Osteocyte (in vitro differentiated cells): ENCODE measurements at regions not wholly inside any gene's neighbourhood (a gene's known extent, or its start where the extent isn't known, plus 50 kb on each side); places are given as distances from the start of the nearest gene placed in this dataset.

Experiments used
- DNase-seq: peaks from one replicate; pipeline ENCODE4 v3.0.0; 2021; ENCODE audit warnings: mixed read lengths; ENCODE audit not compliant: unreplicated experiment; ENCODE audit errors: extremely low spot score
- H3K27ac Mint-ChIP-seq: one replicate; pipeline ENCODE4 v1.8.0; 2021; ENCODE audit warnings: mild to moderate bottlenecking, mixed read lengths; ENCODE audit not compliant: unreplicated experiment
- H3K27me3 Mint-ChIP-seq: one replicate; pipeline ENCODE4 v1.8.0; 2021; ENCODE audit warnings: mixed read lengths; ENCODE audit not compliant: unreplicated experiment
- H3K36me3 Mint-ChIP-seq: one replicate; pipeline ENCODE4 v1.8.0; 2021; ENCODE audit warnings: mixed read lengths; ENCODE audit not compliant: unreplicated experiment
- H3K4me1 Mint-ChIP-seq: one replicate; pipeline ENCODE4 v1.8.0; 2021; ENCODE audit warnings: mixed read lengths; ENCODE audit not compliant: unreplicated experiment
- H3K4me3 Mint-ChIP-seq: one replicate; pipeline ENCODE4 v1.8.0; 2021; ENCODE audit warnings: mild to moderate bottlenecking, moderate library complexity, mixed read lengths; ENCODE audit not compliant: unreplicated experiment
- H3K9me3 Mint-ChIP-seq: one replicate; pipeline ENCODE4 v1.8.0; 2021; ENCODE audit warnings: mixed read lengths; ENCODE audit not compliant: unreplicated experiment
- CTCF ChIP-seq: fragments of 200-600 bp; sonication (generic); IDR thresholded peaks from 2 replicates; pipeline ENCODE4 v1.5.0; 2021; ENCODE audit warnings: antibody characterized with exemption, mild to moderate bottlenecking, moderate library complexity

DNA sequence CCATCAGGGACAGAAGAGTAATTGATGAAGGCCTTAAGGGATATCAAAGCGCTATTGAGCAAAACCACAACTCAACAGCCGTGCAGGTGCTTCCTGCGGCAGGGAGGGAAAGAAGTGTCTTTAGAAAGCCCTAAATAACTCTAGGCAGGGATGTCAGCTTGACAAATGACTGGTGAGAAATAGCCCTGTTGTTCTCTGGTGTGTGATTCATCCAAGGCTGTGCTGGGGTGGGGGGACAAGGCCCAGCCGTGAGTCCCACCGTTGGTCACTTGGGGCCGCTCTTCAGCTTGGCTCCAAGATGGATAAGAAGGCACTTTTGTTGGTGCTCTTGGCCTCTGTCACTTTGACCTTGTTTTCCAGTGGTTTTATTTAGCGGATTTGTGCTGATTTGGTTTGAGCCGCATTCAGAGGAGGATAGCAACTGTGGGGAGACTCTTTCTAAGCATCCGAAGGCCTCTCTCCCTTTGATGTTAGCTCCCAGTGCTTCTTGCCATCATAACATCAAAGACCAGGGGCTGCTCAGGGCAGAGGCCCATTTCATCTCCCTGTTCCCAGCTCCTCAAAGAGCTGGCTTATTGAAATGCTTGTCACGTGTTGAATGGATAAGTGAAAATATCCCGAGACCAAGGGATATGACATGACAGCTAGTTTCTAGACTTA, 130.3 kb upstream of the SERP2 start:
- no peaks in the 10 kb centered on the region for H3K27me3 Mint-ChIP-seq
- no peaks in the 10 kb centered on the region for H3K36me3 Mint-ChIP-seq
- H3K4me1 Mint-ChIP-seq, result peaks cover 2% of the 10 kb centered on the region
- no peak overlapping the region for H3K27ac Mint-ChIP-seq
- H3K4me3 Mint-ChIP-seq, result no peak overlapping the region
- no peak for DNase-seq
- H3K9me3 Mint-ChIP-seq, result no peaks in the 10 kb centered on the region
- TF ChIP-seq CTCF, result peak; percentile 16

- H3K36me3 Mint-ChIP-seq, result no peaks in the 10 kb centered on the region
- no peak overlapping the region for H3K4me3 Mint-ChIP-seq
- no peak overlapping the region for H3K27ac Mint-ChIP-seq
- H3K27me3 Mint-ChIP-seq, result no peaks in the 10 kb centered on the region
- H3K9me3 Mint-ChIP-seq, result no peaks in the 10 kb centered on the region
- no peak for DNase-seq
- no peak for TF ChIP-seq CTCF
- H3K4me1 Mint-ChIP-seq, result peaks cover 10% of the 10 kb centered on the region
These were observed 129.3 kb upstream of the SERP2 start for GRCh38 chr13:44244288-44244687.

DNA sequence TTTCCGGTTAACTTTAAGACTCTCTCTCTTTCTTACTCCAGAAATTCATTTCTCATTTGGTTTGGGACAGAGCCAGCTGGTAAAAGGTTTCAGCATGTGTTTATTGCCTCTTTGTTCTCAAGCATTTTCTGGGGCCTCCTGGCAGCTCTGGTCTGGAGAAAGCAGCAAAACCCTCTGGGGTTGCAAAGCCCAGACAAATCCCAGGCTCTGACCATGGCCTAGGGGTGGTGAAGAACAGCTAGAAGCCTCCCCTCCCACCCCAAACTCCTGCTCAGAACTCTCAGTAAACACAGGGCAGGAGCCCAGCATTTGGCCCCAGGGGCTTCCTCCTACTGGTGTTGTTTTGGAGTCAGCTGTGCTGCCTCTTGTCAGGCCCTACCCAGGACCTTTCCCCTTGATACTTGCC, 124.2 kb upstream of the SERP2 start:
- no peaks in the 10 kb centered on the region for H3K9me3 Mint-ChIP-seq
- H3K27me3 Mint-ChIP-seq, result no peaks in the 10 kb centered on the region
- no peak for DNase-seq
- H3K36me3 Mint-ChIP-seq, result no peaks in the 10 kb centered on the region
- H3K4me3 Mint-ChIP-seq, result no peak overlapping the region
- TF ChIP-seq CTCF, result no peak
- peaks cover 16% of the 10 kb centered on the region for H3K4me1 Mint-ChIP-seq
- peak overlapping the region; percentile 73 for H3K27ac Mint-ChIP-seq

GRCh38 chr13:44252938-44253337, 120.7 kb upstream of the SERP2 start:
- no peak for DNase-seq
- TF ChIP-seq CTCF, result no peak
- peaks cover 16% of the 10 kb centered on the region for H3K4me1 Mint-ChIP-seq

DNA sequence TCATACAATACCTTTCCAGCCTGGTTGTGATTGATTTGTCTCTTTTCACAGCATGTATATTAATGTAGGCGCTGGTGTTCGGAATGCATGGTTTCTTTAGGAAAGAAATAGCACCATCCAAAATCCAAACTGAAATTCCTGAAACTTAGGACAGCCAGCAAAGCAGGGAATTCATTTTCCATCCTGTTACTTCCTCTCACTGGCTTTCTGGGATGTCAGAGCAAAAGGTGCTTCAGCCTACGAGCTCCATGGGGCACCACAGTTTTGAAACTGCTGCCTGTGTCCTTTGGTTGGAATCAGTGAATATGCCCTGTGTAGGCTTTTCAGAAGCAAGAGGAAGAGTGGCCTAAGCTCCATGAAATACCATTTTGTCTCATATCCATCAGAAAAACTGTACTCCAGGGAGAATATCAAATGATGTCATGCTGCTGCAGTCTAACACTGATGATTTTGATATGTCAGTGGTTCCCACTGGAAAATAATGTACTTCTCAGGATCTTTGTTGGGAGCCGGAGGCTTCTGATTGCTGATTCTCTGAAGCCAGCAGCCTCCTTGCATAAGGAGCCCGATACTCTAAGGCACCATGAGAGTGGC, 117.8 kb upstream of the SERP2 start:
- H3K36me3 Mint-ChIP-seq, result no peaks in the 10 kb centered on the region
- DNase-seq, result no peak
- no peak for TF ChIP-seq CTCF
- H3K27me3 Mint-ChIP-seq, result no peaks in the 10 kb centered on the region
- H3K27ac Mint-ChIP-seq, result no peak overlapping the region
- no peak overlapping the region for H3K4me3 Mint-ChIP-seq
- H3K4me1 Mint-ChIP-seq, result peaks cover 18% of the 10 kb centered on the region
- no peaks in the 10 kb centered on the region for H3K9me3 Mint-ChIP-seq

More at GRCh38 chr13:44252938-44253337, 120.7 kb upstream of the SERP2 start:
- no peak overlapping the region for H3K27ac Mint-ChIP-seq
- no peaks in the 10 kb centered on the region for H3K36me3 Mint-ChIP-seq
- no peak overlapping the region for H3K4me3 Mint-ChIP-seq
- H3K9me3 Mint-ChIP-seq, result no peaks in the 10 kb centered on the region
- no peaks in the 10 kb centered on the region for H3K27me3 Mint-ChIP-seq
